Transverse colon (tissue), 4 donors: ENCODE measurements at regions not wholly inside any gene's neighbourhood (a gene's known extent, or its start where the extent isn't known, plus 50 kb on each side); places are given as distances from the start of the nearest gene placed in this dataset.

Experiments used
- DNase-seq: peaks from one replicate; pipeline ENCODE4 v3.0.0-alpha.2; 2019
- H3K27ac ChIP-seq, 4 donors: fragments of 200-600 bp; sonication (generic); 2 replicates each; pipeline ENCODE4 v1.5.1; 2016 to 2018; ENCODE audit warnings: inconsistent platforms in 4 of 4
- H3K27me3 ChIP-seq: fragments of 200-600 bp; sonication (generic); 2 replicates; pipeline ENCODE4 v1.5.1; 2017; ENCODE audit warnings: inconsistent platforms
- H3K36me3 ChIP-seq, 4 donors: fragments of 200-600 bp; sonication (generic); 2 replicates each; pipeline ENCODE4 v1.5.1; 2017 to 2019; ENCODE audit warnings: inconsistent platforms in 4 of 4
- H3K4me1 ChIP-seq, 4 donors: fragments of 200-600 bp; sonication (generic); 2 replicates each; pipeline ENCODE4 v1.5.1; 2017 to 2020; ENCODE audit warnings: inconsistent platforms in 4 of 4
- H3K4me3 ChIP-seq, 4 donors: fragments of 200-600 bp; sonication (generic); 1 replicate in 1 of 4; 2 replicates in 3 of 4; pipeline versions ENCODE4 v1.5.1 to v1.6.1; 2017 to 2019; ENCODE audit warnings: inconsistent platforms in 4 of 4
- H3K9me3 ChIP-seq, 2 donors: fragments of 200-600 bp; sonication (generic); 2 replicates each; pipeline ENCODE4 v1.5.1; 2017 to 2019; ENCODE audit warnings: inconsistent platforms in 2 of 2
- CTCF ChIP-seq, 5 experiments: fragments of 200-600 bp in 3 of 5; fragments of 450-650 bp in 2 of 5; sonication (generic) in 3 of 5; IDR thresholded peaks; 1 replicate in 2 of 5; 2 replicates in 3 of 5; pipeline ENCODE4 v1.5.1; 2016 to 2017; ENCODE audit warnings: antibody characterized with exemption in 5 of 5, inconsistent platforms in 3 of 5, mild to moderate bottlenecking in 2 of 5, moderate library complexity in 1 of 5
- EP300 ChIP-seq: sonication (generic); formaldehyde crosslinking; IDR thresholded peaks from one replicate; pipeline ENCODE4 v1.6.1; 2017; ENCODE audit warnings: antibody characterized with exemption, low read depth
- POLR2A ChIP-seq: fragments of 450-650 bp; IDR thresholded peaks from one replicate; pipeline ENCODE4 v1.6.1; 2016; ENCODE audit warnings: antibody characterized with exemption, mild to moderate bottlenecking, moderate library complexity
- POLR2AphosphoS5 ChIP-seq, 3 donors: sonication (generic); formaldehyde crosslinking; IDR thresholded peaks; one replicate each; pipeline ENCODE4 v1.6.1; 2016; ENCODE audit warnings: antibody characterized with exemption in 3 of 3
- WGBS, 2 donors: methylation state at CpG; one replicate each; pipeline ENCODE4 v1.1.5; 2018; ENCODE audit warnings: low coverage in 1 of 2; 5-methylcytosine and 5-hydroxymethylcytosine counted together
- in situ Hi-C, 4 donors: fragments of 200-750 bp; cut with MboI; loops; one replicate each; pipeline versions ENCODE4 v1.15.0 to v1.15.1; 2017; ENCODE audit warnings: low sequenced_read_pairs in 3 of 4, low pct_ligation_motif_present in 1 of 4, low pct_unique_long_range_greater_than_20kb in 1 of 4
- intact Hi-C: fragments of 100-400 bp; cut with DNase I; formaldehyde crosslinking; loops from one replicate; pipeline ENCODE4 v1.15.1; 2023; ENCODE audit warnings: low total_unique reads

GRCh38 chr5:58019614-58020013 is 440.3 kb downstream of the PLK2 start:
- Histone ChIP-seq H3K4me1 (no peaks in the 10 kb centered on the region), H3K36me3 (no peaks in the 10 kb centered on the region), H3K9me3 (no peaks in the 10 kb centered on the region), H3K27me3 (no peaks in the 10 kb centered on the region), H3K4me3 (no peak overlapping the region), H3K27ac (no peak overlapping the region)
- intact Hi-C loops (no loop called here), in situ Hi-C loops (no loop called here)
- peak; percentile 12 for DNase-seq
- TF ChIP-seq POLR2A, result no peak
- TF ChIP-seq POLR2AphosphoS5 (IDR thresholded peaks at IDR 0.05), result no peak
- no peak for TF ChIP-seq CTCF (IDR thresholded peaks at IDR 0.05)
- TF ChIP-seq EP300, result no peak
- WGBS, 2 donors, result 36 to 75% methylated on average over 1 to 3 of the region's 3 CpGs

DNA sequence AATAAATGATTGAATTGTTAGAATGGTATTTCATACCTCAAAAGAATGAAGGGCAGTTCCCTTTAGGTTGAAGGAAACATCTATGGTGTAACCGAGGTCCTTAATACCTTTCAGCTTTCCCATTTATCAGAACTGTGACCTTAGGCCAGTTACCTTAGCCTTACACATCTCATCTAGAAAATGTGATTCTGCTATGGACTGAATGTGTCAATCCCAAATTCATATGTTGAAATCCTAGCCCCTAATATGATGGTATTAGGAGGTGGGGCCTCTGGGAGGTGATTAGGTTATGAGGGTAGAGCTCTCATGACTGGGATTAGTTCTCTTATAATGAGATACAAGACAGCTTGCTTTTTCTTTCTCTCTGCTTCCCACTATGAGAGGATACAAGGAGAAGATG is 441.9 kb downstream of the PLK2 start:
- DNase-seq, result no peak
- H3K36me3 ChIP-seq, result no peaks in the 10 kb centered on the region
- H3K4me3 ChIP-seq, result no peak overlapping the region
- no peaks in the 10 kb centered on the region for H3K9me3 ChIP-seq
- H3K4me1 ChIP-seq, result no peaks in the 10 kb centered on the region
- TF ChIP-seq EP300, result no peak
- TF ChIP-seq POLR2AphosphoS5 (IDR thresholded peaks at IDR 0.05), result no peak
- no peak for TF ChIP-seq POLR2A
- no peak for TF ChIP-seq CTCF (IDR thresholded peaks at IDR 0.05)
- in situ Hi-C loops, result no loop called here
- intact Hi-C loops, result no loop called here
- 75 to 91% methylated on average over 1 of the region's 1 CpG for WGBS, 2 donors
- no peaks in the 10 kb centered on the region for H3K27me3 ChIP-seq
- no peak overlapping the region for H3K27ac ChIP-seq

DNA sequence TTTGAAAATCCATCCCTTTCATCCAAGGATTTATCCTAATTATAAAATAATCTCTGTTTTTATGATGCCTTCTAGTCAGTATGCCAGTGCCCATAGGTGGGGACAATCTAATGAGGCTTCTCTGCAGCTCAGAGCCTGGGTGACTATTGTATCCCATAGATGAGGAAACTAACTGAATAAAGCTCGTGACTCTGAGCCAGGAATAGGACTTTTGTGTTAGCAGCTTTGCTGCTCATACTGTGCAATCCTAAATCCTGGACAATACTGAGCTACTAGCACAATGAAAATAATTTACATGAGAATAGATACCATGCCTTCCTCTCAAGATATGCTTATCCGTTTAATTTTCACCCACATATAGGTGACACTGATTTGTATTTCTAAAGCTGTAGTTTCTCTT is 443.0 kb downstream of the PLK2 start:
- TF ChIP-seq POLR2A, result no peak
- TF ChIP-seq EP300, result no peak
- TF ChIP-seq CTCF (IDR thresholded peaks at IDR 0.05), result no peak
- no peak for TF ChIP-seq POLR2AphosphoS5 (IDR thresholded peaks at IDR 0.05)
- in situ Hi-C loops (no loop called here), intact Hi-C loops (no loop called here)
- H3K9me3 ChIP-seq, result no peaks in the 10 kb centered on the region
- no peak overlapping the region for H3K27ac ChIP-seq
- WGBS, 2 donors, result 84 to 96% methylated on average over 2 of the region's 2 CpGs
- H3K4me3 ChIP-seq, result no peak overlapping the region
- no peaks in the 10 kb centered on the region for H3K36me3 ChIP-seq
- no peaks in the 10 kb centered on the region for H3K4me1 ChIP-seq
- DNase-seq, result no peak
- H3K27me3 ChIP-seq, result no peaks in the 10 kb centered on the region

DNA sequence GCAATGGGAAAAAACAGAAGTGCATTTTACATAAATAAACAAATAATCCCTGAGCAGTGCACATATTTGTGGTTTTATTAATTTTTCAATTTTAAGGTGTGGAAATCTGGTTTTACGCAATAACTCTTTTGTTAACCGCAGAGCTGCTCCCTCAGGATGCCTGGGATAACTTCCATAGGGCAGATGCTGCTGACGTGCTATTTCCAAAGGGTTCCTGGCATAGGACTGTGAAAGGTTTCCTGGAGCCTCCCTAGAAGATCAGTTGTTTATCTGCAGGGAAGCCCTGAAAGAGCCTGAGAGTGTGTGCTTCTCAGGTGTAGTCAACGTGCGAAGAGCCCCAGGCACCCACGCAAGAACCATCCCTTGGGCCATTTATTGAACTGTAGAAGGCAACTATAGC is 443.5 kb downstream of the PLK2 start:
- no peak for TF ChIP-seq CTCF (IDR thresholded peaks at IDR 0.05)
- no peak for TF ChIP-seq EP300
- TF ChIP-seq POLR2A, result no peak
- no peak for TF ChIP-seq POLR2AphosphoS5 (IDR thresholded peaks at IDR 0.05)
- DNase-seq, result no peak
- no peaks in the 10 kb centered on the region for H3K9me3 ChIP-seq
- 64 to 77% methylated on average over 4 to 6 of the region's 6 CpGs for WGBS, 2 donors
- H3K4me1 ChIP-seq, result no peaks in the 10 kb centered on the region
- in situ Hi-C loops, result no loop called here
- no peak overlapping the region for H3K4me3 ChIP-seq
- intact Hi-C loops, result no loop called here
- no peaks in the 10 kb centered on the region for H3K27me3 ChIP-seq
- H3K36me3 ChIP-seq, result no peaks in the 10 kb centered on the region
- H3K27ac ChIP-seq, result no peak overlapping the region
